HCT116 (cell line): ENCODE measurements at regions not wholly inside any gene's neighbourhood (a gene's known extent, or its start where the extent isn't known, plus 50 kb on each side); places are given as distances from the start of the nearest gene placed in this dataset.

Experiments
- ATAC-seq: fragments of 200-7000 bp; cut with Tn5 transposase; 2 replicates; pipeline ENCODE4 v1.9.1; 2020; ENCODE audit warnings: mild to moderate bottlenecking, moderate library complexity
- BruUV-seq: library from RNA; stranded (reverse); fragments of 400-500 nt; replicated peaks from 2 replicates; lab custom pipeline; 2021; lab: Mats Ljungman, UMichigan
- CTCF ChIA-PET: fragments of 300-600 bp; sonication (Branson Sonifier 250); formaldehyde crosslinking; loops from one replicate; lab custom pipeline; 2021; ENCODE audit warnings: antibody characterized with exemption; lab: Charles Lee
- POLR2A ChIA-PET: fragments of 300-600, 350-600 bp; sonication (Branson Sonifier 250); formaldehyde crosslinking; loops from one replicate; lab custom pipeline; 2021; ENCODE audit warnings: antibody characterized with exemption; lab: Charles Lee
- RAD21 ChIA-PET, 2 experiments: fragments of 300-600 bp; sonication (Branson Sonifier 250); formaldehyde crosslinking; loops; one replicate each; lab custom pipeline; 2023; ENCODE audit warnings: low total read pairs in 2 of 2; ENCODE audit not compliant: uncharacterized antibody in 2 of 2, unreplicated experiment in 2 of 2, low non-redundant PET in 1 of 2; lab: Charles Lee
- DNase-seq: peaks from one replicate; pipeline ENCODE4 v3.0.0-alpha.2; 2010; ENCODE audit warnings: low read depth, low spot score
- H2AFZ ChIP-seq: fragments of 200-600 bp; shearing (Covaris generic), sonication (generic); 2 replicates; pipeline ENCODE4 v1.6.1; 2017; ENCODE audit warnings: low read depth, mixed run types, mixed read lengths, antibody characterized with exemption, low read length; ENCODE audit not compliant: poor library complexity, severe bottlenecking
- H3K27ac ChIP-seq: 2 replicates; pipeline ENCODE4 v1.5.1; 2012; ENCODE audit warnings: low read depth, low read length
- H3K27me3 ChIP-seq: fragments of 200-600 bp; sonication (generic); 2 replicates; pipeline ENCODE4 v1.6.1; 2016; ENCODE audit warnings: mixed run types, low read length, mixed read lengths; ENCODE audit not compliant: insufficient read depth
- H3K36me3 ChIP-seq, 2 experiments: fragments of 200-500 bp in 1 of 2; fragments of 200-600 bp in 1 of 2; sonication (Bioruptor generic) in 1 of 2; sonication (generic) in 1 of 2; 2 replicates each; pipeline versions ENCODE4 v1.5.1 to v1.6.1; 2014 to 2016; ENCODE audit warnings: low read length in 2 of 2, inconsistent platforms in 1 of 2, mixed read lengths in 1 of 2, mixed run types in 1 of 2; ENCODE audit not compliant: insufficient read depth in 2 of 2, control insufficient read depth in 1 of 2
- H3K4me1 ChIP-seq, 2 experiments: fragments of 200-600 bp in 1 of 2; sonication (generic) in 1 of 2; 2 replicates each; pipeline versions ENCODE4 v1.5.1 to v1.6.1; 2012 to 2017; ENCODE audit warnings: low read length in 2 of 2, inconsistent platforms in 1 of 2, mild to moderate bottlenecking in 1 of 2, mixed read lengths in 1 of 2, mixed run types in 1 of 2, moderate library complexity in 1 of 2; ENCODE audit not compliant: insufficient read depth in 2 of 2, control insufficient read depth in 1 of 2
- H3K4me2 ChIP-seq: fragments of 200-600 bp; sonication (generic); 2 replicates; pipeline ENCODE4 v1.6.1; 2017; ENCODE audit warnings: mixed run types, low read length, mixed read lengths
- H3K4me3 ChIP-seq, 2 experiments: fragments of 200-600 bp in 1 of 2; sonication (generic) in 1 of 2; replicated peaks in 1 of 2; 2 replicates each; pipeline ENCODE4 v1.5.1; 2011 to 2016; ENCODE audit warnings: low read length in 2 of 2, control low read depth in 1 of 2, low read depth in 1 of 2, mild to moderate bottlenecking in 1 of 2, mixed read lengths in 1 of 2, mixed run types in 1 of 2
- H3K79me2 ChIP-seq: fragments of 200-600 bp; sonication (generic); 2 replicates; pipeline ENCODE4 v1.6.1; 2017; ENCODE audit warnings: mild to moderate bottlenecking, mixed run types, low read length, moderate library complexity, mixed read lengths; ENCODE audit not compliant: insufficient read depth
- H3K9ac ChIP-seq: fragments of 200-600 bp; sonication (generic); 2 replicates; pipeline ENCODE4 v1.6.1; 2016; ENCODE audit warnings: low read length, mixed read lengths
- H3K9me2 ChIP-seq: fragments of 200-600 bp; sonication (generic), shearing (Covaris generic); 2 replicates; pipeline ENCODE4 v1.6.1; 2017; ENCODE audit warnings: mixed run types, mild to moderate bottlenecking, moderate library complexity; ENCODE audit not compliant: insufficient read depth
- H3K9me3 ChIP-seq, 2 experiments: fragments of 200-500 bp in 1 of 2; fragments of 200-600 bp in 1 of 2; sonication (Bioruptor generic) in 1 of 2; sonication (generic) in 1 of 2; 2 replicates each; pipeline ENCODE4 v1.6.1; 2014 to 2017; ENCODE audit warnings: low read length in 2 of 2, mixed read lengths in 2 of 2, inconsistent platforms in 1 of 2, low read depth in 1 of 2, mild to moderate bottlenecking in 1 of 2, mixed run types in 1 of 2, moderate library complexity in 1 of 2; ENCODE audit not compliant: control insufficient read depth in 1 of 2, insufficient read depth in 1 of 2
- H4K20me1 ChIP-seq: fragments of 200-600 bp; sonication (generic), shearing (Covaris generic); 2 replicates; pipeline ENCODE4 v1.6.1; 2017; ENCODE audit warnings: mixed run types, mild to moderate bottlenecking, moderate library complexity; ENCODE audit not compliant: insufficient read depth
- CEBPB ChIP-seq: IDR thresholded peaks from 2 replicates; pipeline ENCODE4 v1.6.1; 2012; ENCODE audit warnings: low read depth
- EGR1 ChIP-seq: IDR thresholded peaks from 2 replicates; pipeline ENCODE4 v1.6.1; 2012; ENCODE audit warnings: low read depth
- EZH2 ChIP-seq: fragments of 200-600 bp; sonication (generic); IDR thresholded peaks from 2 replicates; pipeline ENCODE4 v1.6.1; 2017; ENCODE audit warnings: antibody characterized with exemption, mixed run types
- EZH2phosphoT487 ChIP-seq: fragments of 200-600 bp; IDR thresholded peaks from 2 replicates; pipeline ENCODE4 v1.6.1; 2018; ENCODE audit warnings: antibody characterized with exemption, borderline replicate concordance
- SP1 ChIP-seq: IDR thresholded peaks from 2 replicates; pipeline ENCODE4 v1.6.1; 2012; ENCODE audit warnings: low read depth
- SRF ChIP-seq: IDR thresholded peaks from 2 replicates; pipeline ENCODE4 v1.6.1; 2012; ENCODE audit warnings: low read depth
- TCF7L2 ChIP-seq: IDR thresholded peaks from 2 replicates; pipeline ENCODE4 v1.7.0; 2011; ENCODE audit warnings: borderline replicate concordance, inconsistent platforms; ENCODE audit not compliant: insufficient read depth, insufficient read length; ENCODE audit errors: extremely low read depth
- ZFX ChIP-seq: fragments of 450-650 bp; IDR thresholded peaks from 2 replicates; pipeline ENCODE4 v1.6.1; 2017
- ZNF274 ChIP-seq: fragments of 200-500 bp; sonication (Bioruptor generic); IDR thresholded peaks from 2 replicates; pipeline ENCODE4 v1.6.1; 2014; ENCODE audit warnings: mild to moderate bottlenecking, low read depth, low read length, inconsistent platforms
- intact Hi-C: fragments of 100-400 bp; cut with micrococcal nuclease; formaldehyde crosslinking; loops from 2 replicates; pipeline ENCODE4 v1.10.0; 2022
- TF ChIP-seq, protein P1 (sequence below), 3 experiments: fragments of 200-600 bp in 1 of 3; sonication (generic) in 1 of 3; IDR thresholded peaks in 2 of 3; conservative IDR thresholded peaks in 1 of 3; 2 replicates each; pipeline ENCODE4 v1.5.1; 2012 to 2017; ENCODE audit warnings: low read depth in 2 of 3, low read length in 2 of 3, antibody characterized with exemption in 1 of 3, borderline replicate concordance in 1 of 3, control low read depth in 1 of 3, mild to moderate bottlenecking in 1 of 3, mixed read lengths in 1 of 3, mixed run types in 1 of 3, moderate library complexity in 1 of 3; ENCODE audit not compliant: insufficient read depth in 1 of 3
- TF ChIP-seq, protein P2 (sequence below): IDR thresholded peaks from 2 replicates; pipeline ENCODE4 v1.6.1; 2012
- TF ChIP-seq, protein P3 (sequence below): IDR thresholded peaks from 2 replicates; pipeline ENCODE4 v1.6.1; 2012; ENCODE audit warnings: low read depth

DNA sequence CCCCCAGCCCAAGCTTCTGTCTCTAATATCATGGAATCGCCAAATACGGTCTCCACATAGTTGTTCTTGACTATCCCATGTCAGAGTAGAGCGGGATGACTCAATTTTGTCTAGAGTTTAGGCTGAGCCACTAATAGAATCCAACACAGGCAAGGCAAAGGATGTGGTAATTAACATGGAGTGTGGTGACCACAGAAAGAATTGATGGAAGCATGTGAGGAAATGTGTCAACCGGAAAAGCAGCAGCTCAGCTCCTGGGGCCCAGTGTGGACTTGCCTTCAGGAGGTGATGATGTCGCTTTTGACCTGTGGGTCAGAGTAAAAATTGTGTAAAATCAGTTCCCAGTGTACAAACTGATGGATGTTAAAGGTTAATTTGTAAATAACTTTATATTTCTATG, 139.3 kb upstream of the KLF6 start:
- Histone ChIP-seq H3K4me1 (peaks cover 0 to 6% of the 10 kb centered on the region in 2 experiments; a peak in 1 of 4 replicates), H3K9ac (no peak overlapping the region), H3K36me3 (no peaks in the 10 kb centered on the region), H3K27ac (no peak overlapping the region), H3K4me3 (no peak overlapping the region), H3K79me2 (no peaks in the 10 kb centered on the region), H3K27me3 (no peaks in the 10 kb centered on the region), H3K9me2 (no peaks in the 10 kb centered on the region), H3K9me3 (no peaks in the 10 kb centered on the region), H3K4me2 (no peak overlapping the region), H2AFZ (no peak overlapping the region), H4K20me1 (no peaks in the 10 kb centered on the region)
- intact Hi-C loops = no loop called here
- BruUV-seq = no TSS peak
- TF ChIP-seq EZH2 (no peak), EGR1 (no peak), SRF (no peak), SP1 (no peak), EZH2phosphoT487 (no peak), CEBPB (no peak), ZNF274 (no peak), TCF7L2 (no peak), ZFX (no peak)
- TF ChIP-seq, protein P1, sequence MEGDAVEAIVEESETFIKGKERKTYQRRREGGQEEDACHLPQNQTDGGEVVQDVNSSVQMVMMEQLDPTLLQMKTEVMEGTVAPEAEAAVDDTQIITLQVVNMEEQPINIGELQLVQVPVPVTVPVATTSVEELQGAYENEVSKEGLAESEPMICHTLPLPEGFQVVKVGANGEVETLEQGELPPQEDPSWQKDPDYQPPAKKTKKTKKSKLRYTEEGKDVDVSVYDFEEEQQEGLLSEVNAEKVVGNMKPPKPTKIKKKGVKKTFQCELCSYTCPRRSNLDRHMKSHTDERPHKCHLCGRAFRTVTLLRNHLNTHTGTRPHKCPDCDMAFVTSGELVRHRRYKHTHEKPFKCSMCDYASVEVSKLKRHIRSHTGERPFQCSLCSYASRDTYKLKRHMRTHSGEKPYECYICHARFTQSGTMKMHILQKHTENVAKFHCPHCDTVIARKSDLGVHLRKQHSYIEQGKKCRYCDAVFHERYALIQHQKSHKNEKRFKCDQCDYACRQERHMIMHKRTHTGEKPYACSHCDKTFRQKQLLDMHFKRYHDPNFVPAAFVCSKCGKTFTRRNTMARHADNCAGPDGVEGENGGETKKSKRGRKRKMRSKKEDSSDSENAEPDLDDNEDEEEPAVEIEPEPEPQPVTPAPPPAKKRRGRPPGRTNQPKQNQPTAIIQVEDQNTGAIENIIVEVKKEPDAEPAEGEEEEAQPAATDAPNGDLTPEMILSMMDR (IDR thresholded peaks at IDR 0.05 in 2 of 3, conservative IDR thresholded peaks at IDR 0.05 in 1 of 3; ENCODE audit: borderline replicate concordance in 1 of 3, insufficient read depth in 1 of 3, low read depth in 2 of 3, low read length in 2 of 3) = no peak
- TF ChIP-seq, protein P2, sequence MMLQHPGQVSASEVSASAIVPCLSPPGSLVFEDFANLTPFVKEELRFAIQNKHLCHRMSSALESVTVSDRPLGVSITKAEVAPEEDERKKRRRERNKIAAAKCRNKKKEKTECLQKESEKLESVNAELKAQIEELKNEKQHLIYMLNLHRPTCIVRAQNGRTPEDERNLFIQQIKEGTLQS = no peak
- TF ChIP-seq, protein P3, sequence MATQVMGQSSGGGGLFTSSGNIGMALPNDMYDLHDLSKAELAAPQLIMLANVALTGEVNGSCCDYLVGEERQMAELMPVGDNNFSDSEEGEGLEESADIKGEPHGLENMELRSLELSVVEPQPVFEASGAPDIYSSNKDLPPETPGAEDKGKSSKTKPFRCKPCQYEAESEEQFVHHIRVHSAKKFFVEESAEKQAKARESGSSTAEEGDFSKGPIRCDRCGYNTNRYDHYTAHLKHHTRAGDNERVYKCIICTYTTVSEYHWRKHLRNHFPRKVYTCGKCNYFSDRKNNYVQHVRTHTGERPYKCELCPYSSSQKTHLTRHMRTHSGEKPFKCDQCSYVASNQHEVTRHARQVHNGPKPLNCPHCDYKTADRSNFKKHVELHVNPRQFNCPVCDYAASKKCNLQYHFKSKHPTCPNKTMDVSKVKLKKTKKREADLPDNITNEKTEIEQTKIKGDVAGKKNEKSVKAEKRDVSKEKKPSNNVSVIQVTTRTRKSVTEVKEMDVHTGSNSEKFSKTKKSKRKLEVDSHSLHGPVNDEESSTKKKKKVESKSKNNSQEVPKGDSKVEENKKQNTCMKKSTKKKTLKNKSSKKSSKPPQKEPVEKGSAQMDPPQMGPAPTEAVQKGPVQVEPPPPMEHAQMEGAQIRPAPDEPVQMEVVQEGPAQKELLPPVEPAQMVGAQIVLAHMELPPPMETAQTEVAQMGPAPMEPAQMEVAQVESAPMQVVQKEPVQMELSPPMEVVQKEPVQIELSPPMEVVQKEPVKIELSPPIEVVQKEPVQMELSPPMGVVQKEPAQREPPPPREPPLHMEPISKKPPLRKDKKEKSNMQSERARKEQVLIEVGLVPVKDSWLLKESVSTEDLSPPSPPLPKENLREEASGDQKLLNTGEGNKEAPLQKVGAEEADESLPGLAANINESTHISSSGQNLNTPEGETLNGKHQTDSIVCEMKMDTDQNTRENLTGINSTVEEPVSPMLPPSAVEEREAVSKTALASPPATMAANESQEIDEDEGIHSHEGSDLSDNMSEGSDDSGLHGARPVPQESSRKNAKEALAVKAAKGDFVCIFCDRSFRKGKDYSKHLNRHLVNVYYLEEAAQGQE = no peak
- ChIA-PET RAD21 (no interaction called here), CTCF (no interaction called here), POLR2A (no interaction called here)
- DNase-seq (no peak), ATAC-seq (no peak)
